Esophagus mucosa (tissue), 1 donor: ENCODE measurements at regions not wholly inside any gene's neighbourhood (a gene's known extent, or its start where the extent isn't known, plus 50 kb on each side); places are given as distances from the start of the nearest gene placed in this dataset.

Experiments used
- ATAC-seq: fragments of 200-7000 bp; cut with Tn5 transposase; one replicate; pipeline ENCODE4 v1.9.1; 2020
- donor health status: DM: yes; HTN: yes; CAD: no.

- ATAC-seq: no peak
These were observed 565.6 kb downstream of the LRFN5 start for GRCh38 chr14:42172304-42172703.

DNA sequence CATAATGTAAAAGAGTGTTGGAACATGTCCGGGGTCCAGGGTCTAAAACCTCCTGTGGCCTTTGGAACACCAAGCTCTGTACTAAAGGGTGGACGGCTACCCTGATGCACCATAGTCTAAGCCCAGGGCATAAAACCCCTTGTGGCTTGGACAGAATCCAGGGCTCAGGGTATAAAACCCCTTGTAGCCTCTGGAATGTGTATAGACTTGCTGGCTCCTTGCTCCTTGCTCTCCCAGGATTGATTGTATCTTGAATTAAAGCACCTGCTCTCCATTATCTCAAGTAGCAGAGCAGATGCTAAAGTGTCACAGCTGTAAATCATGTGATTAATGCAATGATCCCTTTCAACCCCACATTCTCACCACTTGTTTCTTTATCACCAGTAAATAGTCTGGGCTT, 556.5 kb downstream of the LRFN5 start:
- ATAC-seq: no peak

- no peak for ATAC-seq
These were observed 552.5 kb downstream of the LRFN5 start for GRCh38 chr14:42159138-42159537.

DNA sequence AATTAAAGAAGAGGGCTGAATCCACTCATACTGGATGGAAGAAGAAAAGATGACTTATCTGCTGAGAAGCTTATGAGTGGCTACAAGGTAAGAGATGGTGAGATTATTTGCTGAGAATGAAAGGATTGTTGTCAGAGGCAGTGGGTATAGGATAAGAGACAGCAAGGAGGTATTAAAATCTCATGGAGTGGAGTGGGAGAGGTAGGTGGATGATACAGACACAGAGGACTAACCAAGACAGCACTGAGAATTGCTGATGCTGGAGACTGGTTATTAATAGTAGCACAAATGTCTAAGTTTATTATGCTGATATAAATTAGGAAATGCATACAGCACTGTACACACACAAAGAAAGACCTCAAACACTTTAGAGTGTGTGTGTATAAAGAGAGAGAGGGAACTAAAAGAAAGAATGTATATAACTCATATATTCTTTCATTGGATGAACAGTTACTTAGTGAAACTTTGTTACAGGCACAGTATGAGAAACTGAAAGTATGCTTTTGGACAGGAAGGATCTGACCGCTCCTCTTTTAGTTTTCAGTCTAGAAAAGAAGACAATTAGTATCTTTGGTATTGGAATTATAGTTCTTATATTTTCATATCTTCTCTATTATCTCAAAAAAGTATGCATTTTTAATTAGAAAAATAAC, 543.1 kb downstream of the LRFN5 start:
- ATAC-seq: no peak

GRCh38 chr14:42145766-42146165, 539.1 kb downstream of the LRFN5 start:
- ATAC-seq: no peak

GRCh38 chr14:42143114-42143513, 536.4 kb downstream of the LRFN5 start:
- no peak for ATAC-seq

- no peak for ATAC-seq
These were observed 534.7 kb downstream of the LRFN5 start for GRCh38 chr14:42141328-42141727.

GRCh38 chr14:42140831-42141279, 534.2 kb downstream of the LRFN5 start:
- no peak for ATAC-seq

GRCh38 chr14:42140001-42140400, 533.3 kb downstream of the LRFN5 start:
- ATAC-seq: no peak

- ATAC-seq: no peak
These were observed 531.7 kb downstream of the LRFN5 start for GRCh38 chr14:42138406-42138805.

GRCh38 chr14:42130815-42131214, 524.1 kb downstream of the LRFN5 start:
- ATAC-seq: no peak

DNA sequence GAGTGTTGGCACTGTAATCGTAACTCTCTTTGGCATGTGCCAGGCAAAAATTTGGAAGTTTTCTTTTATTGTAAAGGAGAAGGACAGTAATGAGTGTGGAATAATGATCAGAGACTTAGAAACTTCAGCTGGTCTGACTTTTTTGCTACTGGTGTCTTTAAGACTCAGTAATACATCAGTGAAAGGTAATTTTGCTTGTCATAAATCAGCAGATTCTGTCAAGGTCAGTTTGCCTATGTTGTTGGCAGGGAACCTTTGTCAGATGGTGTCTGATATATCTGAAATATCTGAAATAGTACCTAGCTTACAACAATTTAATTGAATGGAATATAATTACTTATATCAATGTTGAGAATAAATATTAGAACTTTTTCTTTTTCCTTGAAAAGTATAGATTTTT, 516.9 kb downstream of the LRFN5 start:
- no peak for ATAC-seq

GRCh38 chr14:42113358-42114069, 506.8 kb downstream of the LRFN5 start:
- ATAC-seq: no peak

DNA sequence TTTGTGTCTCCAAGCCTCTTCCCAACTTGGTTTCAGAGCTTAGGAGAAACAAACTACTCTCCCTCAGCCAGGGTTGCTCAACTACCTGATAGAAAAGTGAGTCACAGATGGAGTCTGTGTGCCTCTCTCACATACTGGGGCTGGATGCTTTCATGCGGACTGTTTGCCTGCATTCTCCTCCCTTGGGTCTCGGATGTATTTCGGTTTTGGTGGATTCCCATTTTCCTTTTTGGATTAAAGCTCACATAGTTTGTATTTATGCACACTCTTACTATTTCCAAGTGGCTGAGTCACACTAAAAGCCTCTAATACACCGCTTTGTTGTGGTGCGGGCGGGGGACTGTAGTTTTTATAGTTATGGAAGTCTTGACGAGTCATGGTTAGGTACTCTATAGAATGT, 505.4 kb downstream of the LRFN5 start:
- ATAC-seq: no peak

DNA sequence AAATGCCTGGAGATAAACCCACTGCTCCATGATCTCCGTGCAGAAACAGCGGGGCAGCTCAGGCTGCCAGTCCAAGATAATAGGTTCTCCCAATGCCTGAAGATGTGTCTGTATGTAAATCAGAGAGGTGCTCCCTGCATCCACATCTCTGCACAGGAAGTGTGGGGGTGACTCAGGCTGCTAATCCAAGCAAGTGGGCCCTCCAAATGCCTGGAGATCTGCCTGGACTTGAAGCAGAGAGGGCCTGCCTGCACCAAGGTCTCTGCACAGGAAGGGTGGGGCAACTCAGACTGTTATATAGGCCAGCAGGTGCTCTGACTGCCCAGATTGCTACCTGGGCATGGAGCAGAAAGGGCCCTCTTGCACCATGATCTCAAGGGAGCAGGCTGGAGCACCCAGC, 504.7 kb downstream of the LRFN5 start:
- no peak for ATAC-seq

DNA sequence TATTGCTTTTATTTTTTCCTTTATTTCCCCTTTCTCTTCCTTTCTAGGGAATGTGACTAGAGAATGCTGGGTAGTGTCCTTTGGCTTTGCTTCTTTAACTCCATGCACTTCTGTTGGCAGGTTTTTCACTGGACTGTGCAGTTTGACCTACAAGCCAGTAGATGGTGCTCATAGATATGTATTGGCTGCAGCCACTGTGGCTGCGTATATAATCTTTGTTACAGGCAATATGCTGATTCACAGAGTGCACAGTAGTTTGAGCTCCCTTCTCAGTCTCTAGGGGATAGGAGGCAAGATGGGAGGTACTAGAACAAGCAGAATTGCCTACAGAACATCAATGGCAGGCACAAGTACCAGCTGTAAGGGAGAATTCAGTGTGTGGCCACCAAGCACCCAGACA, 503.5 kb downstream of the LRFN5 start:
- peak; percentile 35 for ATAC-seq

DNA sequence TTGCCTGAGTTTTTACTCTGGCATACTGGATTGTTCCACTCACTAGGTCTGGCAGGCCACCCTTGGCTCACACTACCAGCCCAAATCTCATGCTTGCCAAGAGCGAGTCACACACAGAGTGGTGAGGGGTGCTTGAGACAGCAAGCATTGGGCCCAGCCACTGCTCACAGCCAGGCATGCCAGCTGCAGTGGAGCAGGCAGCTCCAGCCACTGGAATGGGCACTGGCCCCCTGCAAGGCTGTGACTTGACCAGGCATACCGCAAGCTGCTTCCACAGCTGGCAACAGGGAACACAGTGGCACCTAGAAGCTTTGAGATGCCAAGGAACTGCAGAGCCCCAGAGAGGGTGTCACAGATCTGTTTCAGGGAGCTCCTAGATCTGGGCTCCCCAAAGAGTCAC, 488.5 kb downstream of the LRFN5 start:
- no peak for ATAC-seq

DNA sequence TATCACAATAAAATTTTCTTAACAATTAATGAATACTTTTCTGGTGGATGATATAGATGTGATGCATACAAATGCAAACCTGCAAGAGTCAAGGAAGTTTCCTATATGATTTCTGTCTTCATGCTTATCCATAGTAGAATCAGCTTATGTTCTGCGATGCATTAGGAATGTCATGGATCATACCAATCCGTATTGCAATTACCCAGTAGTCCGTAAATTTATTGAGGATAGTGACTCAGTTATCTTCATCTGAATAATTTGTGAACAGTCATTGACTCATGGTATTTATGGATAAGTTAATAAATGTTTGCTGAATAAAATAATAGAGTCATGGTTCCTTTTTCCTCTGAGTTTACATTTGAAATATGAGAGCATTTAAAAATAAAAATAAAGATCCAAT, 483.4 kb downstream of the LRFN5 start:
- ATAC-seq: no peak

DNA sequence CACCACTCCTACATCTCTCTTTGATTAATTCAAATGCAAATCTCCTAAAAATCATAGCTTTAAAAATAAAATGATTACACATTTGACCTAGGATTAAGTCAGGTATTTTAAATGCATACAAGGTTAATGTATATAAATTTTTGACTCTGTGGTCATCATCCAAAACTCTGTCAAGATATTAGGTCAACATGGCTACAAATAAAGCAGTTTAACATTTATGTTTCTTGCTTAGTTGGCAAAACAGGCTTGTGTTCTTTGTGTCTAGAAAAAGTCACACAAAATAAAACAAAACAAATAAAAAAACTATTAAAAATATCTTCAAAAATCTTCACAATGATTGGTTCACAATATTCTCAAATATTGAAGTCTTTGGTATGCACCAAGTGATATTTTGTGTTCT, 473.2 kb downstream of the LRFN5 start:
- no peak for ATAC-seq

- ATAC-seq: no peak
These were observed 471.7 kb downstream of the LRFN5 start for GRCh38 chr14:42078345-42078744.

GRCh38 chr14:42070031-42070430, 463.4 kb downstream of the LRFN5 start:
- no peak for ATAC-seq

DNA sequence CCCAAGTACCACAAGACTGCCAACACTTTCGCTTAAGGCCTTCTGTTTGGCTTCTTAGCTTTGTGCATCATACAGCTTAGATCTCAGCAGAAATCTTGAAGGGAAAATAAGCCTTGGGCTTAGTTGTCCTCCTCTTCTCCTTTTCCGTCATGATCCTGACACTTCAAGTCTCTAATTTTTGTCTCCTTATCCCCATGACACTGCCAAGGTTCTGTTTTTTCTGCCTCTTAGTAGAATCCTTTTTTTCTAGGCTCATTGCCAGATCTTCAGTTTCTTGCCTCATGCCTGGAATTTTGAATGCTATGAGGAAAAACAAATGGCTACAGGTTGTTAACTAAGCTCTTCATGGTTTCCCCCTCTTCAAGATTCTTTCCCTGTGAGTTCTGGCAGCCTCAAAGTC, 450.4 kb downstream of the LRFN5 start:
- ATAC-seq: no peak

DNA sequence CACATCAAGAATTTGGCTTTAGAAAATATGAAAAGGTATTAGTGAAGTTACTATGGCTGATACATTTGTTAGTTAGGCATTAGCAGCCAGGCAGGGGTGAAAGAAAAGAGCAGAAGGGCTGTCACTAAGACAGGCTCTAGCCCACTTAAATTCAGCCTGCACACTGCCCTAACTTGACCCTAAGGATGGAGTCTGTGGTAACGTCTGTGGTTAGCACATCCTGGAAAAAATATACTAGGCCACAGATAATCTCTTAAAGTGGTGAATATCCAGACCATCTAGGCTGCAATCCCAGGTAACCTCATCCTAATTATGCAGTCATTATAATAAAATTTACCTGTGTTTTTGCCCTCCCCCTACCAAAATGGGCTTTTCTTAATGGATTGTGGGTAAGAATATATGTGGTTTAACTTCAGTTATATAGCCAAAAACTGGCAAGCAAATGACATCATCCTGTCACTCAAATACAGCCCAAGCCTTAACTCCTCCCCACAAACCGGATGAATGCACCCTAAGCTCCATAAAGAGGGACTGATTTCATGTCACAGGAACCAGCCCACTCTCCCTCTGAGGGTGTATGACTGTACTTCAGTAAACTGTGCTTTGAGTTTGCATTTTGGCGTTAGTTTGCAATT, 440.9 kb downstream of the LRFN5 start:
- ATAC-seq: no peak

GRCh38 chr14:42045383-42045782, 438.7 kb downstream of the LRFN5 start:
- no peak for ATAC-seq
